Right cardiac atrium (tissue), 5 donors: ENCODE measurements at regions not wholly inside any gene's neighbourhood (a gene's known extent, or its start where the extent isn't known, plus 50 kb on each side); places are given as distances from the start of the nearest gene placed in this dataset.

Experiments
- ATAC-seq, 2 donors: fragments of 200-7000 bp; cut with Tn5 transposase; one replicate each; pipeline versions ENCODE4 v1.8.0 to v1.9.1; 2020; ENCODE audit warnings: moderate library complexity in 2 of 2, mild to moderate bottlenecking in 1 of 2
- DNase-seq, 3 donors: peaks; one replicate each; pipeline ENCODE4 v3.0.0-alpha.2; 2020
- H3K27ac ChIP-seq: one replicate; pipeline ENCODE4 v1.5.1; 2013; ENCODE audit warnings: mild to moderate bottlenecking, low read length, control low read depth, moderate library complexity
- H3K27me3 ChIP-seq: one replicate; pipeline ENCODE4 v1.6.1; 2013; ENCODE audit not compliant: control insufficient read depth, insufficient read depth
- H3K4me1 ChIP-seq: one replicate; pipeline ENCODE4 v1.6.1; 2013; ENCODE audit warnings: low read length; ENCODE audit not compliant: control insufficient read depth, insufficient read depth
- H3K4me3 ChIP-seq: one replicate; pipeline ENCODE4 v1.5.1; 2013; ENCODE audit warnings: low read length, control low read depth
- H3K9me3 ChIP-seq: one replicate; pipeline ENCODE4 v1.6.1; 2013; ENCODE audit warnings: low read length; ENCODE audit not compliant: control insufficient read depth
- WGBS: extraction: QIAGEN DNeasy Blood & Tissue Kit; methylation state at CpG from one replicate; pipeline ENCODE4 v1.1.7; 2013; 5-methylcytosine and 5-hydroxymethylcytosine counted together
- intact Hi-C, 4 donors: fragments of 100-400 bp; cut with DNase I; formaldehyde crosslinking; loops; one replicate each; pipeline versions ENCODE4 v1.11.0 to v1.14.0; 2022 to 2023
- donor health status: healthy with polysubstance abuse.
- donor health status: DM: no; HTN: yes; CAD: no.
- donor health status: DM: no; HTN: no; CAD: no.
- donor health status: DM: no; HTN: yes; CAD: no; lungs with severe emphysema.
- donor health status: DM: yes; HTN: yes; CAD: no.

DNA sequence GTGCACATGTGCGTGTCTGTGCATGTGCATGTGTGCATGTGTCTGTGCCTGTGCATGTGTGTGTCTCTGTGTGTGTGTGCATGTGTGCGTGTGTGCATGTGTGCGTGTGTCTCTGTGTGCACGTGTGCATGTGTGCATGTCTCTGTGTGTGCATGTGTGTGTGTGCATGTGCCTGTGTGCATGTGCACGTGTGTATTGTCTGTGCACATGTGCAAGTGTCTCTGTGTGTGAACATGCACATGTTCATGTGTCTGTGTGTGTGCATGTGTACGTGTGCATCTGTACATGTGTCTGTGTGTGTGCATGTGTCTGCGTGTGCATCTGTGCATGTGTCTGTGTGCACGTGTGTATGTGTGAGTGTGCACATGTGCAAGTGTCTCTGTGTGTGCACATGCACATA, 277.3 kb downstream of the GALR1 start:
- DNase-seq (no peak), ATAC-seq (no peak)
- Histone ChIP-seq H3K27me3 (no peaks in the 10 kb centered on the region), H3K27ac (no peak overlapping the region), H3K4me3 (no peak overlapping the region), H3K9me3 (no peaks in the 10 kb centered on the region), H3K4me1 (no peaks in the 10 kb centered on the region)
- intact Hi-C loops, result no loop called here
- 91% methylated on average over 8 of the region's 8 CpGs for WGBS

DNA sequence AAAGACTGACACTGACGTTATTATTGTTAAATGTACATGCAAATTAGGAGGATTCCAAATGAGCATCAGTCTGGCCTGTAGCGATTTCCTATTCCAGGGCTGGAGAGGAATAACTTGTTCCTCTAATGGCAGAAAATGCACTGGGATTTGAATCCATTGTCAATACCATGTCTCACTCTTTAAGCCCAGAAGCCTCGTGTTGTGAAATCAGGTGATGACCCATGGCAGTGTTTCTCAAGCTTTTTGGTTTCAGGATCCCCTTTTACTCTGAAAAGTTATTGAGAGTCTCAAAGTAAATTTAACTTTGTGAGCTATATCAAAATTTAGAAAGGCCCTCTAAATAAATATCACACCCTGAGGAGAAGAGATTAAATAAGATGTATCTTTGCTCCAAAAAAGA, 279.2 kb downstream of the GALR1 start:
- Histone ChIP-seq H3K4me1 (no peaks in the 10 kb centered on the region), H3K9me3 (no peaks in the 10 kb centered on the region), H3K27me3 (no peaks in the 10 kb centered on the region), H3K4me3 (no peak overlapping the region), H3K27ac (no peak overlapping the region)
- WGBS, result 58% methylated on average over 3 of the region's 3 CpGs
- DNase-seq, result no peak
- no peak for ATAC-seq
- intact Hi-C loops, result no loop called here

DNA sequence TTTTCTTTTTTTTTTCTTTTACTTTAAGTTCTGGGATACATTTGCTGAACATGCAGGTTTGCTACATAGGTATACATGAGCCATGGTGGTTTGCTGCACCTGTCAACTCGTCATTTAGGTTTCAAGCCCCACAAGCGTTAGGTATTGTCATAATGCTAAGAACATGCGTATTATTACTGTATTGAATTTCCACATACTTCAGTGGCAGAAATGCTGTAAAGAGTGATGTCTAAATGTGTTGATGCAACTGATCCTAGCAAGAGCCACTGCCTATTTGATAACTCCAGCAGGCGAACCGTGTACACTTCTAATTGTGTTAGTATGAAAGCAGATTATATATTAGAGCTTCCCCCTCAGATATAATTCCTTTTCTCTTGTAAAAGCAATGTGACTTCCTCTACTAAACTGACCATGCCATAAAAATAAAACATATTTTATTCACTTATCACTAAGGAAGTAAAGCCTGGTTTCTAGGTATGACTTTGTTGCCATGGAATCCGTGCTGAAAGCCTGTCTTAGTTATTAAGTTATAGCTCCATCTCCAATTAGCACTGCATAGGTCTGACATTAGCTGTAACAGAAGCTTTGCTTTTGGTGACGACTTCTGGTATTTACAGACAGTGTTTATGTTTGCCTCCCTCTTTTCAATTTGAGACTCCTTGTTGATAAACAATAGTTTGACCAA, 280.0 kb downstream of the GALR1 start:
- H3K27me3 ChIP-seq, result no peaks in the 10 kb centered on the region
- H3K9me3 ChIP-seq, result no peaks in the 10 kb centered on the region
- H3K27ac ChIP-seq, result no peak overlapping the region
- intact Hi-C loops, result no loop called here
- H3K4me1 ChIP-seq, result no peaks in the 10 kb centered on the region
- WGBS, result 74% methylated on average over 7 of the region's 7 CpGs
- no peak overlapping the region for H3K4me3 ChIP-seq
- no peak for DNase-seq
- ATAC-seq, result no peak

DNA sequence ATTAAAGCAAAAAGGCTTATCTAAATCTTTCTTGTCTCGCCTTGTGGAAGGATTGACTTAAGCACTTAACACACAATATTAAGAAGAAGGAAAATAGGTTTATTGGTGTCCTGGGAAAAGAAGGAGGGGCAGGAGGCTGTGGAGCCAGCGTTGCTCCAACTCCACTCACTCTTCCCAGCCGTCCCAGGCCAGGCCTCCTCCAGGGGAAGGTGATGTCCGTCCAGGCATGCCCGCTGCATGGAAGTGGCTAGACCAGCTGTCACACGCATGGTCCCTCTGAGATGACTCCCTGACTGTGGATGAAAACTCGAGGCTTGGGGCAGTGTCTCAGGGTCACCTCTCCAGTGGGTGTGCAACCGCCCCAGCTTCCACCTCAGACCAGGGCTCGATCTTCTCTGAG, 281.1 kb downstream of the GALR1 start:
- no peaks in the 10 kb centered on the region for H3K4me1 ChIP-seq
- 68% methylated on average over 9 of the region's 9 CpGs for WGBS
- no peak overlapping the region for H3K4me3 ChIP-seq
- no peak for DNase-seq
- intact Hi-C loops, result no loop called here
- no peaks in the 10 kb centered on the region for H3K27me3 ChIP-seq
- no peak for ATAC-seq
- H3K9me3 ChIP-seq, result no peaks in the 10 kb centered on the region
- no peak overlapping the region for H3K27ac ChIP-seq

DNA sequence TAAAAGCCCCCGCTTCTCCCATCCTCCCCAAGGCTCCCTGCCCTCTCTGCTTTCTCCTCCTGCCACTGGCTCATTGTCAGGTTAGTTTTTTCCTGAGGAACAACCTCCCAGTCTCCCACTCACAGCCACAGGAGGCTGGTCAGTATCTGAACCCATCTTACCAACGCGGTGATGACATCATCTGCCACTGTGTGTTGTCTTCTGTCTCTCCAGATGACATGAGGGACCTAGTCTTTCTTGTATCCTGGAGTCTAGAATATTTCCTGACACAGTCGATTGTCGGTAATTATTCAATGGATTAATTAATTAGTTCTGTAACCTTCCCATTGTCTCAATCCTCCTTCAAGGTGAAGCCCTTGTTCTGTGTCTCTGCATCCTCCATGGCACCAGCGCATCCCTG, 290.2 kb downstream of the GALR1 start:
- Histone ChIP-seq H3K27me3 (no peaks in the 10 kb centered on the region), H3K27ac (no peak overlapping the region), H3K9me3 (no peaks in the 10 kb centered on the region), H3K4me1 (no peaks in the 10 kb centered on the region), H3K4me3 (no peak overlapping the region)
- no peak for DNase-seq
- intact Hi-C loops, result no loop called here
- ATAC-seq, result no peak
- WGBS, result 89% methylated on average over 6 of the region's 6 CpGs

DNA sequence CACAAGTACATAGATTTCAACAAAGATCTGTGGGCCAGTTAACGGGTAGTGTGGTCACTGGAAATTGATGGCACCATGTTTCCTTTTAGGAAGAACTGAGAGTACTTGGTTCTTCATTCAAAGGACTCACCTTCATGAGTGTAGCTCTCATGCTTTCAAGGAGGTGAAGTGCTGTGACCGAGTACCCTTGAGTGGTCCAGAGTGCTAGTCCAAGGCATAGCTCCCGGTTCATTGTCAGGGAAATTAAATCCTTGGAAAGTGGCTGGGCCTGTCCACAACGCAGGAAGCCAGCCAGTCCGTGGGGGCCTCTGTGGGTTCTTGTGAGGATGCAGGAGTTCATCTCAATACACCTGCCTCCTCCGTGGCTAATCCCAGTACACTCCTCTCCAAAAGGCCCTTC, 295.1 kb downstream of the GALR1 start:
- DNase-seq (no peak), ATAC-seq (no peak)
- Histone ChIP-seq H3K4me1 (no peaks in the 10 kb centered on the region), H3K27me3 (no peaks in the 10 kb centered on the region), H3K4me3 (no peak overlapping the region), H3K27ac (no peak overlapping the region), H3K9me3 (no peaks in the 10 kb centered on the region)
- intact Hi-C loops, result no loop called here
- 78% methylated on average over 6 of the region's 6 CpGs for WGBS

DNA sequence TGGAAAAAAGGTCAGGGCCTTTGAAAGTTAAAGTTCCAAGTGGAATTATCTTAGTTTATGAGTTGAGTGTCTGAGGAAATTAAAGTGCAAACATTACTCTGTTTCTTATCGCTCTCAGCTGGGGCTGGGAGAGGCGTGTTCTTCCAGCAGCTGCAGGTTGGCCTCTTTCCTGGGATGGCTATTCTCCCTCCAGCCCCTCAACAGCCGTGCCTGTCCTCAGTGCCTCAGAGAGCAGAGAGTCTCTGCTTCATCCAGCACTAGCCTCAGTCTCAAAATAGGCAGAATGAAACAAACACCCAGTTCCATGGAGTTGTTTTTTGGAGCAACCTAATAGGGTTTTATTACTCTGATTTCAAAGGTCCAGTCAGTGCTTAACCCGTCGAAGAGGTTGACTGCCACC, 298.1 kb downstream of the GALR1 start:
- 50% methylated on average over 5 of the region's 5 CpGs for WGBS
- peak; percentile 38 to 72 (median 64) for DNase-seq
- intact Hi-C loops, result no loop called here
- Histone ChIP-seq H3K4me3 (no peak overlapping the region), H3K27ac (no peak overlapping the region), H3K4me1 (no peaks in the 10 kb centered on the region), H3K27me3 (no peaks in the 10 kb centered on the region), H3K9me3 (no peaks in the 10 kb centered on the region)
- ATAC-seq, result peak; percentile 61 to 87

DNA sequence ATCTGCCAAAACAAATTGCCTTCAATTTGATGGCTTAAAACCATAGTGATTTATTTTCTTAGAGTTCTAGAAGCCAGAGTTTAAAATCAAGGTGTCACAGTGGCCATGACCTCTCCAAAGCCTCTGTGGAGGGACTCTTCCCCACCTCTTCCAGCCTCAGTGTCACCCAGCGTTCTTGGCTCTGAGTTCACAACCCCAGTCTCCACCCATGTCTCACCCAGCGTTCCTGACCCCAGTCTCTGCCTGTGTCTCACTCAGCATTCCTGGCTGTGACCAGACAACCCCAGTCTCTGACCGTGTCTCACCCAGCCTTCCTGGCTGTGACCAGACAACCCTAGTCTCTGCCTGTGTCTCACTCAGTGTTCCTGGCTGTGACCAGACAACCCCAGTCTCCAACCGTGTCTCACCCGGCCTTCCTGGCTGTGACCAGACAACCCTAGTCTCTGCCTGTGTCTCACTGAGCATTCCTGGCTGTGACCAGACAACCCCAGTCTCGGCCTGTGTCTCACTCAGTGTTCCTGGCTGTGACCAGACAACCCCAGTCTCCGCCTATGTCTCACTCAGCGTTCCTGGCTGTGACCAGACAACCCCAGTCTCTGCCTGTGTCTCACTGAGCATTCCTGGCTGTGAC, 299.3 kb downstream of the GALR1 start:
- H3K9me3 ChIP-seq, result no peaks in the 10 kb centered on the region
- intact Hi-C loops, result no loop called here
- DNase-seq (no peak), ATAC-seq (no peak)
- no peaks in the 10 kb centered on the region for H3K4me1 ChIP-seq
- 64% methylated on average over 8 of the region's 8 CpGs for WGBS
- H3K4me3 ChIP-seq, result no peak overlapping the region
- no peak overlapping the region for H3K27ac ChIP-seq
- H3K27me3 ChIP-seq, result no peaks in the 10 kb centered on the region

DNA sequence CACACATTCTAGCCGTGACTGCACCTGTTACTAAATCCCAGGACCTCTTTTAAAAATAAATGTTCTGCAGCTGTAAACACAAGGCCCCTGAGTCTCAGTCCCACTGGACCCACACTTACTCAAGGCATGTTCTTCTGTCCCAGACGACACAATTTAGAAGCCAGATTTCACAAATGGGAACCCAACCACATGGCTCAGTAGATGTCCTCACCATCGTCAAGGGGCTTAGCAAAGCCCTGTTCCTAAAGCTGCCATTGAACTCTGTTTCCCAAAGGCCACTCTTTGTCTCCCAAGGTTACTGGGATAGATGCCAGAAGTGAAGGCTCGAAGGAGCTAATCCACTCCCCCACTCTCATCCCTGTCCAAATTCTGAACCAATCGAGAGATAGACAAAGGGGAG, 301.0 kb downstream of the GALR1 start:
- Histone ChIP-seq H3K27me3 (no peaks in the 10 kb centered on the region), H3K9me3 (no peaks in the 10 kb centered on the region), H3K4me1 (no peaks in the 10 kb centered on the region), H3K27ac (no peak overlapping the region), H3K4me3 (no peak overlapping the region)
- WGBS, result 58% methylated on average over 5 of the region's 5 CpGs
- intact Hi-C loops, result no loop called here
- ATAC-seq, result no peak
- DNase-seq, result no peak

DNA sequence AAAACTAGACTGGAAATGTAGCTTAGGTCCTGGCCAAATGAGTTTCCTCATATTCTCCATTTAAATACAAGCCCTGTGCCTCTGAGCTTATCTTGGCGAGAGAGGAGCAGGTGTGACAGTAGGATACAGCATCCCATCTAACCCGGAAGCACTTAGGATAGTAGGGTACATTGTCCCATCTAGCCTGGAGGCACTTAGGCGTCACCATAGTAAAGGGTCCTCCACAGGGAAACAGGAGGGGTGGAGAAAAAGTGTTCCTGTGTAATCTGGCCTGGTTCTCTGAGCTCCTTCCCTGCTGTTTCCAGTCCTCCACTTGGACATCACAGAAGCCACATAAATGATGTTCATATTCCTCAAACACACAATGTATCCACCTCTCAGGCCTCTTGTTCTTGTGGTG, 301.4 kb downstream of the GALR1 start:
- Histone ChIP-seq H3K4me3 (no peak overlapping the region), H3K4me1 (no peaks in the 10 kb centered on the region), H3K27ac (no peak overlapping the region), H3K9me3 (no peaks in the 10 kb centered on the region), H3K27me3 (no peaks in the 10 kb centered on the region)
- 78% methylated on average over 3 of the region's 3 CpGs for WGBS
- intact Hi-C loops, result no loop called here
- DNase-seq (no peak), ATAC-seq (no peak)

DNA sequence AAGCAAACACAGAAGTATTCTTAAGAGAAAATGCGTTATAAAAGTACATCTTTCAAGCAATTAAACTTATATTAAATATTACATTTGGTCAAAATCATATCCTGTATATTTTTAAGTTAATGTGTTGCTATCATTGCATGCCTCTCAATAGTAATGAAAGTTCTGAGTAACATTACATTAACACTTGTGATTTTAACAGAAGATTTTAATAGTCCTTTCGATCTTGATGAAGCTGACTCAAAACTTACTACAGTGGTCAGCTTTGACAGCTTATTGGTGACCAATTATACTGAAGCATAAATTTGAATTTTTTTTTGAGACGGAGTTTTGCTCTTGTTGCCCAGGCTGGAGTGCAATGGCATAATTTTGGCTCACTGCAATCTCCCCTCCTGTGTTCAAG, 303.3 kb downstream of the GALR1 start:
- Histone ChIP-seq H3K4me3 (no peak overlapping the region), H3K9me3 (no peaks in the 10 kb centered on the region), H3K27me3 (no peaks in the 10 kb centered on the region), H3K27ac (no peak overlapping the region), H3K4me1 (no peaks in the 10 kb centered on the region)
- intact Hi-C loops, result no loop called here
- DNase-seq, result no peak
- no peak for ATAC-seq
- WGBS, result 77% methylated on average over 3 of the region's 3 CpGs

DNA sequence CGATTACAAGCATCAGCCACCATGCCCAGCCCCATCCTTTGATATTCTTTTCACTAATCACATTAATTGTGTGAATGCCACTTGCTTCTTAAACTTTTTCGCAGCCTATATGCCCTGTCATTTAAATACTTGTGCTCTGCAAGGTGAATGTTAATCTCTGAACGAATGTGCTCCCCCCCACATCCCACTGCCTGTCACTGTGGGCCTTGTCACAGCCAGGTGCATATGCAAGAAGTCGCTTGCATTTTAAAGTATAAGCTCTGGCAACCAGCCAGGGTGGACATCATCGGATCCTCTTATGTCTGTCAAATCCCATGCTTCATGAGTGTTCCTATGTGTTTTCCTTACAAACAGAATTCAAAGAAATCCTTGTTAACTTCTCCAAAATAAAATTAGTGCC, 304.4 kb downstream of the GALR1 start:
- DNase-seq (no peak), ATAC-seq (no peak)
- no peaks in the 10 kb centered on the region for H3K27me3 ChIP-seq
- no peak overlapping the region for H3K27ac ChIP-seq
- intact Hi-C loops, result no loop called here
- no peaks in the 10 kb centered on the region for H3K9me3 ChIP-seq
- 76% methylated on average over 5 of the region's 5 CpGs for WGBS
- no peaks in the 10 kb centered on the region for H3K4me1 ChIP-seq
- H3K4me3 ChIP-seq, result no peak overlapping the region
